ENCODE measurements at regions not wholly inside any gene's neighbourhood (a gene's known extent, or its start where the extent isn't known, plus 50 kb on each side); places are given as distances from the start of the nearest gene placed in this dataset.

- no peak for DNase-seq (ENCODE audit: low read depth)
Measured at GRCh38 chr6:14333556-14334305, 216.2 kb downstream of the CD83 start.

- DNase-seq (ENCODE audit: low read depth): no peak
Measured at GRCh38 chr6:14335071-14335470, 217.5 kb downstream of the CD83 start.

- no peak for DNase-seq (ENCODE audit: low read depth)
Measured at GRCh38 chr6:14337152-14337551, 219.6 kb downstream of the CD83 start.

GRCh38 chr6:14339172-14339571 is 221.6 kb downstream of the CD83 start:
- no peak for DNase-seq (ENCODE audit: low read depth)

GRCh38 chr6:14339711-14340584 is 222.4 kb downstream of the CD83 start:
- DNase-seq (ENCODE audit: low read depth): no peak

GRCh38 chr6:14344486-14344885 is 226.9 kb downstream of the CD83 start:
- DNase-seq (ENCODE audit: low read depth): no peak

GRCh38 chr6:14348389-14348788 is 230.8 kb downstream of the CD83 start:
- no peak for DNase-seq (ENCODE audit: low read depth)

GRCh38 chr6:14349507-14349906 is 231.9 kb downstream of the CD83 start:
- DNase-seq (ENCODE audit: low read depth): no peak

GRCh38 chr6:14350210-14350609 is 232.6 kb downstream of the CD83 start:
- DNase-seq (ENCODE audit: low read depth): no peak

- DNase-seq (ENCODE audit: low read depth): no peak
Measured at GRCh38 chr6:14353281-14353680, 235.7 kb downstream of the CD83 start.

GRCh38 chr6:14353798-14354197 is 236.2 kb downstream of the CD83 start:
- no peak for DNase-seq (ENCODE audit: low read depth)

GRCh38 chr6:14354919-14355572 is 237.5 kb downstream of the CD83 start:
- DNase-seq (ENCODE audit: low read depth): peak; percentile 4

GRCh38 chr6:14359438-14359837 is 241.9 kb downstream of the CD83 start:
- no peak for DNase-seq (ENCODE audit: low read depth)

GRCh38 chr6:14360565-14360964 is 243.0 kb downstream of the CD83 start:
- DNase-seq (ENCODE audit: low read depth): no peak

- no peak for DNase-seq (ENCODE audit: low read depth)
Measured at GRCh38 chr6:14361297-14361696, 243.7 kb downstream of the CD83 start.

GRCh38 chr6:14361956-14362587 is 244.5 kb downstream of the CD83 start:
- no peak for DNase-seq (ENCODE audit: low read depth)

GRCh38 chr6:14364370-14364769 is 246.8 kb downstream of the CD83 start:
- DNase-seq (ENCODE audit: low read depth): no peak

GRCh38 chr6:14365393-14365792 is 247.8 kb downstream of the CD83 start:
- no peak for DNase-seq (ENCODE audit: low read depth)

GRCh38 chr6:14366315-14366714 is 248.7 kb downstream of the CD83 start:
- DNase-seq (ENCODE audit: low read depth): no peak

- no peak for DNase-seq (ENCODE audit: low read depth)
Measured at GRCh38 chr6:14366872-14367271, 249.3 kb downstream of the CD83 start.

GRCh38 chr6:14367296-14367695 is 249.7 kb downstream of the CD83 start:
- DNase-seq (ENCODE audit: low read depth): no peak

- DNase-seq (ENCODE audit: low read depth): no peak
Measured at GRCh38 chr6:14369717-14370116, 252.1 kb downstream of the CD83 start.

All from stimulated activated CD8-positive, alpha-beta memory T cell treated with anti-CD3 and anti-CD28 coated beads, Interleukin-7, amount 100 ng/mL, for 24 hours (primary cell).